ENCODE measurements at regions not wholly inside any gene's neighbourhood (a gene's known extent, or its start where the extent isn't known, plus 50 kb on each side); places are given as distances from the start of the nearest gene placed in this dataset.

DNA sequence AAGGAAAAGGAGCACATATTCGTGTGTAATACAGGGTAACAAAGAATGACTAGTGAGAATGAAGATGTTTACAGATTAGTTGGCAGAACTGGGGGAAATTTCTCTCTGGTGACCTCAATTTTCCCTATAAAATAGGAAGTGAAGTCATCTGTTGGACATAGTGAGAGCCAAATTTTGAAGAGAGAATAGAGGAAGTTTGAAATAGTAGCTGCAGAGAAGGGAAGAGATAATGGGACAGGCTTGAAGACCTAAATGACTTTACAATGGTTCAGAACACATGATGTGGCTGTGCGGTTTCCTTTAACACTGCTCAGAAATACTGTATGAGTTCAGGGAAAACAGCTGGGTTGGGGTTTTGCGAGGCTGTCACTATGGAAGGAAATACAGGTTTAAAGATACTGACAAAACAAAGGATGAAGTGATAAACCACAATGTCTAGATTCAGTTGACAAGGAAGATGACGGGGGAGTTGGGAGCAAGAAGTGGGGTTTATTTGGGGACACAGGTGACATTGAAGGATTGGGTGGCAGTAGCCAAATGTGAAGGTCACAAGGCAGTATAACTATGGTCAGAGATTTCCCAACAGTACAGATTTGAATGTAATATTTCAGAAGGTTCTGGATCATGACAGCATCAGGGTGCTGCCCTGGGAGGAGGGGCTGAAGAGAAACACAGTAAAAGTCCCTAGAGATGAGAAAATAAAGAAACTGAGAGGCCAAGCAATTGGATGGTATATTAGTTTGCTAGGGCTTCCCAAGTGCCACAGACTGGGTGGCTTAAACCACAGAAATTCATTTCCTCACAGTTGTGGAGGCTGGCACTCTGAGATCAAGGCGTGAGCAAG is 82.6 kb upstream of the TANK start:
- no peak for DNase-seq

DNA sequence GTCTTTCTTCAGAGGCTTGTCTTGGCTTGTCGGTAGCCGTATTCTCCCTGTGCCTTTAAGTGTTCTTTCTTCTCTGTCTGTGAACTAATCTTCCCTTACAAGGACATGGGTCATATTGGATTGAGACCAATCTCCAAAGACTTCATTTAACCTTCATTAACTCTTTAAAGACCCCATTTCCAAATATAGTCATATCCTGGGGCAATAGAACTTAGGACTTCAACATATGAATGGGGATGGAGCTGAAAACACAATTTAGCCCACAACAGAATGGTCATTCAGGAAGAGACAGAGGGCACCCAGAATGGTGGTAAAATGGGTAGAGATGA is 82.1 kb upstream of the TANK start:
- no peak for DNase-seq

DNA sequence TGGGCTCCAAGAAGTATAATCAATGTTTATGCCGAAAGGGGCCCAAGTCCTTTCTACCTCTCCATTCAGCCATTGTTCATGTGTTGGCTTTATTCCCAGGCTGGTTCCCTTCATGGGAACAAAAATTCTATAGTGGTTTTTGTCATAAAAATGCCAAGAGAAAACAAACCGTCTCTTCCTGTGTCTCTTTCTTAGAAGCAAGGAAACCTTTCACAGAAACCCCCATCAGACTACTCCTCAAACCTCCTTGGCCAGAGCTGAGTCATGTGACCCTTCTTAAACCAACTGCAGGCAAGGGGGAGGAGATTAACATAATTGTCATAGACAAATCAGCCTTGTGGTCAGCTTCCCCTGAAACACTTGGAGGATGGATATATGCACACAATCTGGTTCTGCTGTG is 75.1 kb upstream of the TANK start:
- no peak for DNase-seq

DNA sequence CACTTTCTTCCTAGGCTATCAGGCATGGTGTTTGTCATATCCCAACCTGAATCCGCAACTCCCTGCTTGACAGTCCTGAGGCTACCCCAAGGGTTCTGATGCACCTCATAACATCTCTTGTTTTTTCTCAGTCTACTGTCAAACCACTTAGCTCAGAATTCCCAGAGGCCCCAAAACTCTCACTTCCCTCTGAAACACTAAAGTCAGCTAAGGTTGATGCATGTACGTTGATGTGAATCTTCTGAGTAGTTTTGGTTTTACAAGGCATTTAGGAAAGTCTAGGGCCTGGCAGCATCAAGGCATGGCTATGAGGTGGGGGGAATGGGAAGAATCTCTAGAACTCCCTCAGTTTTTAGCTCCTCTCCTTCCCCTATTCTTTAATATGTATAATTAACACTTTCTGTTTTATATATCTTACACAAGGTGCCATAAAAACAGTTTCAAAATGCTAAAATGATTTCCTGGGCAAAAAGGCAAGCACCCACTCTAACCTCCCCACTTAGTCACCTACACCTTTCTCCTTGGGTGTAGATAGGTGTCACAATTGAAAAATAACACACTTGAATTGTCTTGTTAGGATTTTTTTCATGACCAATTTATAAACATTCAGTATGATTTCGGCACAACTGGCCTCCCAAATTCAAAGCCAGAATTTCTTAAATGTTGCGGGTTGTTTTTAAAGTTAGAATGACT is 71.4 kb upstream of the TANK start:
- no peak for DNase-seq

DNA sequence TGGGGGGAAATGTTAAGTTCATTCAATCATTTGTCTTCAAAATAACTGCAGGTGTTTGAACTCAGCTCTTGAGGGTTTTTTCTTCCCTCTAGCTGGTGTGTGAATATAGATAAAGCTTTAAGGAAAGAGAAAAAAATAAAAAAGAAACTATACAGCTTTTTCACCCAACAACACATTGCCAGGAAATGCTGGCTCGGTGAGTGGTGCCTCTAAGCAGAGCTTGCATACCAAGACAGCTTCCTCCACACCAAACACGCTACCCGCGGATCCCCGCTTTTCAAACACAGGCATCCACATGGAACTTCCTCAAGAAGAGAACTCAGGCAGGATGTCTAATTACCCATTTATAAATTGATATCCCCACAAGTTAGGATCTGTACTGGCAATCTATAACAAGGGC is 69.8 kb upstream of the TANK start:
- no peak for DNase-seq

DNA sequence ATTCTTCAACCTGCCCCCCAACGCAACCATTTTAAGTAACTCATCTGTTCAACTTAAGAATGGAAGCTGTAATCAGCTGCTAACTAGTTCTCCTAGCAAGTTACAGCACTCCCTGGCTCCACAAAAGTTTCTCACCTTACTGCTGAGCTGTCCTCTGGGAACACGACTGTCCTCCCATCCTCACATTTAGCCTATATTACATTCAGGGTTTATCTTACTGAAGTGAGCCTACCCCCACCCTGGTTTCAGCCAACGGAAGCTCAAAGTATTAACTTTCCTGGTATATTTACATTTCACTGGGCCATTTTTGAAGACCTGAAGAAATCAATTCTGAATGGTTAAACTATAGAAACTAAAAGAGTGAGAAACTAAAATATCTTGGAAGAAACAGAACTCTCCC is 64.9 kb upstream of the TANK start:
- no peak for DNase-seq

DNA sequence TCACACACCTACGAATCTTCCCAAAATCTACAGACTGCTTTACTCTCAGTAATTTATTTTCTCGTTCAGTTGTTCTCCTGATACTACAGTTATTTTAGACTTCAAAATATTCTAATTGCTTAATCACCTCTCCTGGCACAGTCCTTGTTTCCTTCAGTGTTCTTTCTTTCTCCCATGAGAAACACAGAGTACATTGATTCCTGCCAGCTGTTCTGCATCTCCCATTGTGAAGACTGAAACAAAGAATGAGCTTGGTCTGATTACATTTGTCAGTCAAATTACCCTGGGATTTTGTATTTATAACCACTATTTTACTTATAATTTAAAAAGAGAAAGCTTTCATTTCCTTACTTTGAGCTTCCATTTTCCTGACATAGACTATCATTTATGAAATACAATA is 63.9 kb upstream of the TANK start:
- no peak for DNase-seq

DNA sequence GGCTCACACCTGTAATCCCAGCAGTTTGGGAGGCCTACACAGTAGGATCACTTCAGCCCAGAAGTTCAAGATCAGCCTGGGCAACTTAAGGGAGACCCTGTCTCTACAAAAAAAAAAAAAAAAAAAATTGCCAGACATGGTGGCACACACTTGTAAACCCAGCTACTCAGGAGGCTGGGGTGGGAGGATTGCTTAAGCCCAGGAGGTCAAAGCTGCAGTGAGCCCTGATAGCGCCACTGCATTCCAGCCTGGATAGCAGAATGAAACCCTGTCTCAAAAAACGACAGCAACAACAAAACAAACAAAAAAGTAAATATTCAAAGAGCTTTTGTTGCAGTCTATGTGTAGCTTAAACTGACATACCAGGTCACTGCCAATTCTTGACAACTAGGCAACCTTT is 63.1 kb upstream of the TANK start:
- no peak for DNase-seq

DNA sequence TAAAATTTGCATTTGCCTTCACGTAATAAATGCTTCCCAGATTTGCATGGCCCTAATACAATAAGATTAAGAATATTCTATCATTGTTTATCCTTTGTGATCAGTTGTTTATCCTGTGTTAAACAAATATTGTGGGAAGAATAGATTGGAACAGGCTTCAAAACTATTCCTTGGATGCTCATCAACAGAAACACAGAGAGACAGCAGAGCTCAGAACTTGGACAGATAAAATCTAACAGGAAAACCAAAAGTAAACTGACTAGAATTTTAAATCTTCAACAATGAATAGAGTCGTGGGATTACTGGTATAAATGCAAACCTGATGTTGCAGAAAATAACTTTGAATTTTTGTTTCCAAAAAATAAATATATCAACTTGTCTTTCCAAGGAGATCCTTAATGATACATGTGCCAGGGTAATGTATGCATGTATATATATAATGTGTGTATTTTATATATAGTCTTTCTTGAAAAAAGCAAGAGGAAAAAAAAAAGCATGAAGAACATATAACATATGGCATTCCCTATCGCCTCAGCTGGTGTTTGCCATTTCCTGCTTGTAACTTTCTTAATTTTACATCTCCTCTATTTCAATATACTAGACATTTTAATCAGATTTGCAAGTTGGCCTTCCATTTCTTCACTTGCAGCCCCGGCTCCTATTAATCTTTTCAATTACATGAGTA is 59.9 kb upstream of the TANK start:
- DNase-seq = no peak

DNA sequence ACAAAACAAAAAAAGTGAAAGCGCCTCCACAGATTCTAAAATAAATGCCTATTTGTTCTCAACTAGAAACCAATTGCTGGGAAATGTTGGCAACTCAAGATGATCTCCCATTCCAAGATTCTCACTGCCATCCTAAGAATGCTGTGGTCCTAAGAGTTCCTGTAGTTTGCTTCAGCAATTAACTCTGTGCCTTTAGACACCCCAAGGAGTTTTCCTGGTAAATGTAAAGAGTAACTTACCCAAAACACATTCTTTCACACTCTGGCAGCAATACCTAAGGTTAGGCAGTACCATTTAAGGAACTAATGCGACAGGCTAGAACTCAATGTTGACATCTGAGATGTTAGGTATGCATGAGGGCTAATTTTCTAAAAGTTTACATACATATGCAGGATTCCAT is 58.8 kb upstream of the TANK start:
- DNase-seq = no peak

DNA sequence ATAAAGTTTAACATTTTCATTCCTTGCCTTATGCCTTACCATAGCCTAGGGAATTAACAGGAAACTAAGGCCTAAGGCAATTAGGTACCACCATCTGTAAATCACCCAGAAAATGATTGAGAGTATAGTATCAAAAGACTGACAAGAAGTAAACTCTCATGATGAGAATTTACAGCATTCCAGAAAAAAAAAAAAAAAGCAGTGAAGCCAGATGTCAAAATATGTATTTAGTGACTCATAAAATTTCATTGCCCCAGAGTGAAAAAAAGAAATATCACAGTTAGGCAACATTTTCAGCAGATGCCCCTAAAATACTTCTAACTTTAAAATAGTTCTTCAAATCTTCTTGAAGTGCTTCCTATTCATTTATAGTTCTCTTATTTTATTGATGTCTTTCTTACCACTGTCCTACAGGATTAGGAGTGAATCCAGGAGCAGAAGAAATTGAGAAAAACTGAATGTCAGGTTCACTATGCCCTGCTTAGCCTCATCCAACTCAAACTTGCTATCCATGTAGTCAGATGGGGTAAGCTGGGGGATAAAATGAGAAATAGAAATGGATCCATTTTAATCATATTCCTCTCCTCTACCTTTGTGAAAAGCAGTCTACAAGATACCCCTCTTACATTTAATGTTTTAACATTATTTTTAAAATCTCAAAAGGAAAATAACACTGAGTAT is 57.3 kb upstream of the TANK start:
- DNase-seq = no peak

DNA sequence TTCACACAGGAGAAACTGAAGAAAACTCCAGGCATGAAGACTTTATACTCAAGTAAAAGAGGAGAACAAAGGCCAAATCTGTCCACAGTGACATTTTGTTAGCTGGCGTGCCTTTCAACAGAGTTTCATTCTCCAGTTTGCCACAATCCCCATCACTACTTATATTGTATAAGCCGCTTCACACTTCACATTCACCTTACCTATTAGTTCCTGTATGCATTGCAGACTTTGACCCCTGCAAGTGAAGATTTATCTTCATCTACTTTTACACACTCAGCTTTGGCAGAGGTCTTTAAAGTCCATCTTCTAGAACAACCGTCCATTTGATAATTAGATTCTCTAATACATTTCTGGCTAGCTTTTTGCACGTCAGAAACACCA is 56.8 kb upstream of the TANK start:
- no peak for DNase-seq

DNA sequence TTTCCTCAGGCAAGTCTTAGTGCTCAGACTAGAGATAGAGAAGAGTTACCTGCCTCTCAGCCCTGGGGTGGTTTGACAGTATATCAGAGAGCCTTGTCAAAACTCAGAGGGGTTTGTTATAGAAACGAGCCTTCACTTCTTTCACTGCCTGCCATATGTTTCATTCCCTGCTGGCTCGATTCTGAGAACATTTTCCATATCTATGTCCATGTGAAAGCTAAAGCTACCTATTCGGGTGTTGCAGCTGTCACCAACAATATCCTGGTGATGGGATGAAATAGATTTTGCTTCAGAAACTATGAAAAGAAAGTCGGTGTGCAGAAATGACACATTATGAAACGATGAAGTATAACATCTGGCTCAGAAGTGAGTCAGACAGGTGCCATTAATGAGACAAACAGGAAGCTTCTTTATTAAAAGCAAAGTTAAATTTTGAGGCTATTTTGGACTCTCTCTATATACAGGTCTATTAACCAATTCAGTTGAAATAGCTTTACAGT is 56.1 kb upstream of the TANK start:
- DNase-seq = no peak

DNA sequence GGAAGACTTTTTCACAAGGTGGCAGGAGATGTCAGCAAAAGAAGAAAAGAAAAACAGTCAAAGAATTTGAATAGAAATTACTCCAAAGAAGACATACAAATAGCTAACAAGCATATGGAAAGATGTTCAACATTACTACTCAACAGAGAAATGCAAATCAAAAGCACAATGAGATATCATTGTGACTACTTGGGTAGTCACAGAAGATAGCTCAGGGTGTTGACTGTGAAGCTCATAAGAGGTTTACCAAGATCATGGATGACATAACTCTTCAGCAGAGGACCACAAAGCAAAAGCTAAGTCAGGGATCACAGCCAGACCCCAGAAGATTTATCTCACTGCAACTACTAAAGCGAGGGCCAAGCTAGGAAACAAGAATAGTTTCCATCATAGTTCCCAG is 53.0 kb upstream of the TANK start:
- DNase-seq = no peak

Measured in right forelimb (tissue), 1 donor.